Tibial artery (tissue), 4 donors: ENCODE measurements at regions not wholly inside any gene's neighbourhood (a gene's known extent, or its start where the extent isn't known, plus 50 kb on each side); places are given as distances from the start of the nearest gene placed in this dataset.
"Not testable (repeated sequence)": the region's sequence is repeated elsewhere in the genome, so short reads cannot be mapped to it uniquely, and the experiment has no call there.

Experiments used
- DNase-seq, 2 donors: peaks; one replicate each; pipeline ENCODE4 v3.0.0-alpha.2; 2019
- H3K27ac ChIP-seq, 2 donors: fragments of 200-600 bp; sonication (generic) in 1 of 2; 1 replicate in 1 of 2; 2 replicates in 1 of 2; pipeline ENCODE4 v1.5.1; 2018 to 2019; ENCODE audit warnings: mild to moderate bottlenecking in 1 of 2
- H3K27me3 ChIP-seq, 2 donors: fragments of 200-600 bp; sonication (generic) in 1 of 2; one replicate each; pipeline versions ENCODE4 v1.5.1 to v1.6.0; 2016 to 2019
- H3K36me3 ChIP-seq, 3 donors: fragments of 200-600 bp; sonication (generic) in 2 of 3; one replicate each; pipeline ENCODE4 v1.5.1; 2016 to 2019; ENCODE audit warnings: mild to moderate bottlenecking in 2 of 3
- H3K4me1 ChIP-seq, 4 donors: fragments of 200-600 bp; sonication (generic) in 2 of 4; 1 replicate in 3 of 4; 2 replicates in 1 of 4; pipeline ENCODE4 v1.5.1; 2016 to 2019
- H3K4me3 ChIP-seq, 2 donors: fragments of 200-600 bp; sonication (generic) in 1 of 2; 1 replicate in 1 of 2; 2 replicates in 1 of 2; pipeline ENCODE4 v1.5.1; 2018 to 2019; ENCODE audit warnings: mild to moderate bottlenecking in 2 of 2
- H3K9me3 ChIP-seq, 3 donors: fragments of 200-600 bp; sonication (generic) in 1 of 3; one replicate each; pipeline ENCODE4 v1.5.1; 2016 to 2019
- CTCF ChIP-seq, 2 experiments: fragments of 200-600 bp in 1 of 2; fragments of 450-650 bp in 1 of 2; IDR thresholded peaks; one replicate each; pipeline ENCODE4 v1.5.1; 2017 to 2019; ENCODE audit warnings: antibody characterized with exemption in 2 of 2, mild to moderate bottlenecking in 1 of 2, moderate library complexity in 1 of 2
- intact Hi-C: fragments of 100-400 bp; cut with DNase I; formaldehyde crosslinking; loops from one replicate; pipeline ENCODE4 v1.15.0; 2023; ENCODE audit warnings: low total_unique reads

- Histone ChIP-seq H3K36me3 (no peaks in the 10 kb centered on the region), H3K9me3 (no peaks in the 10 kb centered on the region), H3K27me3 (no peaks in the 10 kb centered on the region), H3K4me1 (peaks cover 0 to 13% (median 3%) of the 10 kb centered on the region in 4 donors), H3K27ac (no peak overlapping the region), H3K4me3 (no peak overlapping the region)
- intact Hi-C loops, result no loop called here
- TF ChIP-seq CTCF (IDR thresholded peaks at IDR 0.05), result no peak
- DNase-seq, result no peak
Observed at GRCh38 chr9:18299449-18299848, 174.5 kb upstream of the ADAMTSL1 start.

- H3K27ac ChIP-seq, H3K27me3 ChIP-seq, H3K36me3 ChIP-seq, intact Hi-C loops, H3K4me1 ChIP-seq, H3K4me3 ChIP-seq, H3K9me3 ChIP-seq, DNase-seq: not testable (repeated sequence)
Observed at GRCh38 chr9:18305167-18305806, 168.7 kb upstream of the ADAMTSL1 start.

GRCh38 chr9:18314316-18314715, 159.6 kb upstream of the ADAMTSL1 start:
- no peak overlapping the region for H3K4me3 ChIP-seq
- no peak for DNase-seq
- no peaks in the 10 kb centered on the region for H3K4me1 ChIP-seq
- intact Hi-C loops, result no loop called here
- peaks cover 0 to 5% (median 0%) of the 10 kb centered on the region in 3 donors for H3K9me3 ChIP-seq
- TF ChIP-seq CTCF (IDR thresholded peaks at IDR 0.05), result no peak
- H3K27ac ChIP-seq, result no peak overlapping the region
- H3K27me3 ChIP-seq, result no peaks in the 10 kb centered on the region
- H3K36me3 ChIP-seq, result no peaks in the 10 kb centered on the region

GRCh38 chr9:18317896-18318295, 156.1 kb upstream of the ADAMTSL1 start:
- no peak for DNase-seq
- Histone ChIP-seq H3K4me1 (no peaks in the 10 kb centered on the region), H3K27me3 (no peaks in the 10 kb centered on the region), H3K27ac (no peak overlapping the region), H3K9me3 (peaks cover 0 to 5% (median 0%) of the 10 kb centered on the region in 3 donors), H3K36me3 (no peaks in the 10 kb centered on the region), H3K4me3 (no peak overlapping the region)
- intact Hi-C loops, result no loop called here
- no peak for TF ChIP-seq CTCF (IDR thresholded peaks at IDR 0.05)

- no peak for TF ChIP-seq CTCF (IDR thresholded peaks at IDR 0.05)
- intact Hi-C loops, result no loop called here
Observed at GRCh38 chr9:18319918-18320445, 154.0 kb upstream of the ADAMTSL1 start.

GRCh38 chr9:18324928-18325745, 148.8 kb upstream of the ADAMTSL1 start:
- no peaks in the 10 kb centered on the region for H3K9me3 ChIP-seq
- H3K4me1 ChIP-seq, result no peaks in the 10 kb centered on the region
- no peak for TF ChIP-seq CTCF (IDR thresholded peaks at IDR 0.05)
- H3K4me3 ChIP-seq, result no peak overlapping the region
- no peak for DNase-seq
- intact Hi-C loops, result no loop called here
- no peaks in the 10 kb centered on the region for H3K27me3 ChIP-seq
- no peaks in the 10 kb centered on the region for H3K36me3 ChIP-seq
- no peak overlapping the region for H3K27ac ChIP-seq

More at GRCh38 chr9:18319918-18320445, 154.0 kb upstream of the ADAMTSL1 start:
- H3K36me3 ChIP-seq, result no peaks in the 10 kb centered on the region
- H3K4me3 ChIP-seq, result no peak overlapping the region
- DNase-seq, result no peak
- H3K27ac ChIP-seq, result no peak overlapping the region
- peaks cover 0 to 5% (median 0%) of the 10 kb centered on the region in 3 donors for H3K9me3 ChIP-seq
- H3K27me3 ChIP-seq, result no peaks in the 10 kb centered on the region
- H3K4me1 ChIP-seq, result no peaks in the 10 kb centered on the region

- H3K4me1 ChIP-seq, H3K27ac ChIP-seq, DNase-seq, H3K9me3 ChIP-seq, intact Hi-C loops, H3K4me3 ChIP-seq, H3K36me3 ChIP-seq, H3K27me3 ChIP-seq: not testable (repeated sequence)
Observed at GRCh38 chr9:18325746-18326011, 148.3 kb upstream of the ADAMTSL1 start.
